GM23338 (cell line): ENCODE measurements at regions not wholly inside any gene's neighbourhood (a gene's known extent, or its start where the extent isn't known, plus 50 kb on each side); places are given as distances from the start of the nearest gene placed in this dataset.
"Not testable (repeated sequence)": the region's sequence is repeated elsewhere in the genome, so short reads cannot be mapped to it uniquely, and the experiment has no call there.

Experiments used
- CREB1 ChIP-seq: fragments of 250-450 bp; sonication (Bioruptor Pico); IDR thresholded peaks from 2 replicates; pipeline ENCODE4 v1.5.0; 2020; ENCODE audit warnings: low read depth, mild to moderate bottlenecking, moderate library complexity
- EZH2 ChIP-seq: fragments of 200-600 bp; sonication (generic); IDR thresholded peaks from one replicate; pipeline ENCODE4 v1.8.0; 2017; ENCODE audit warnings: antibody characterized with exemption, mild to moderate bottlenecking, low read depth; ENCODE audit not compliant: unreplicated experiment
- EZH2phosphoT487 ChIP-seq: fragments of 200-600 bp; sonication (generic); IDR thresholded peaks from one replicate; pipeline ENCODE4 v1.8.1; 2018; ENCODE audit warnings: antibody characterized with exemption; ENCODE audit not compliant: unreplicated experiment
- JUNB ChIP-seq: IDR thresholded peaks from one replicate; pipeline ENCODE4 v1.6.1; 2016; ENCODE audit warnings: antibody characterized with exemption; ENCODE audit not compliant: unreplicated experiment
- NANOG ChIP-seq: IDR thresholded peaks from 2 replicates; pipeline ENCODE4 v1.6.1; 2016; ENCODE audit warnings: antibody characterized with exemption, borderline replicate concordance
- POLR2AphosphoS5 ChIP-seq: IDR thresholded peaks from 2 replicates; pipeline ENCODE4 v1.6.1; 2016; ENCODE audit warnings: antibody characterized with exemption, low read depth
- ZNF114 ChIP-seq: fragments of 250-450 bp; sonication (Bioruptor Pico); IDR thresholded peaks from 2 replicates; pipeline ENCODE4 v1.5.0; 2020; ENCODE audit warnings: mild to moderate bottlenecking, moderate library complexity
- TF ChIP-seq, protein P1 (sequence below), 2 experiments: fragments of 200-600 bp in 1 of 2; sonication (generic) in 1 of 2; conservative IDR thresholded peaks; 2 replicates each; pipeline versions ENCODE4 v1.5.1 to v1.6.1; 2016 to 2017; ENCODE audit warnings: antibody characterized with exemption in 2 of 2, low read depth in 2 of 2, mild to moderate bottlenecking in 2 of 2, moderate library complexity in 1 of 2
- TF ChIP-seq, protein P2 (sequence below): IDR thresholded peaks from one replicate; pipeline ENCODE4 v1.6.1; 2018; ENCODE audit warnings: antibody characterized with exemption; ENCODE audit not compliant: unreplicated experiment
- TF ChIP-seq, protein P3 (sequence below): fragments of 250-450 bp; sonication (Bioruptor Pico); IDR thresholded peaks from 2 replicates; pipeline ENCODE4 v1.5.0; 2020; ENCODE audit warnings: mild to moderate bottlenecking, moderate library complexity
- TF ChIP-seq, protein P4 (sequence below): IDR thresholded peaks from 2 replicates; pipeline ENCODE4 v1.6.1; 2016; ENCODE audit warnings: antibody characterized with exemption

DNA sequence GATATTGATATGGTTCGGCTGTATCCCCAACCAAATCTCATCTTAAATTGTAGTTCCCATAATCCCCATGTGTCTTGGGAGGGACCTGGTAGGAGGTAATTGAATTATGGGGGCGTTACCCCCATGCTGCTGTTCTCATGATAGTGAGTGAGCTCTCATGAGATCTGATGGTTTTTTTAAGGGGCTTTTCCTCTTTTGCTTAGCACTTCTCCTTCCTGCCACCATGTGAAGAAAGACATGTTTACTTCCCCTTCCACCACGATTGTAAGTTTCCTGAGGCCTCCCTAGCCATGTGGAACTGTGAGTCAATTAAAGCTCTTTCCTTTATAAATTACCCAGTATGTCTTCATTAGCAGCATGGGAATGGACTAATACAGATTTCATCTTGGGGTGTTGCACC lies 358.6 kb downstream of the TXNL1 start:
- TF ChIP-seq, protein P1, sequence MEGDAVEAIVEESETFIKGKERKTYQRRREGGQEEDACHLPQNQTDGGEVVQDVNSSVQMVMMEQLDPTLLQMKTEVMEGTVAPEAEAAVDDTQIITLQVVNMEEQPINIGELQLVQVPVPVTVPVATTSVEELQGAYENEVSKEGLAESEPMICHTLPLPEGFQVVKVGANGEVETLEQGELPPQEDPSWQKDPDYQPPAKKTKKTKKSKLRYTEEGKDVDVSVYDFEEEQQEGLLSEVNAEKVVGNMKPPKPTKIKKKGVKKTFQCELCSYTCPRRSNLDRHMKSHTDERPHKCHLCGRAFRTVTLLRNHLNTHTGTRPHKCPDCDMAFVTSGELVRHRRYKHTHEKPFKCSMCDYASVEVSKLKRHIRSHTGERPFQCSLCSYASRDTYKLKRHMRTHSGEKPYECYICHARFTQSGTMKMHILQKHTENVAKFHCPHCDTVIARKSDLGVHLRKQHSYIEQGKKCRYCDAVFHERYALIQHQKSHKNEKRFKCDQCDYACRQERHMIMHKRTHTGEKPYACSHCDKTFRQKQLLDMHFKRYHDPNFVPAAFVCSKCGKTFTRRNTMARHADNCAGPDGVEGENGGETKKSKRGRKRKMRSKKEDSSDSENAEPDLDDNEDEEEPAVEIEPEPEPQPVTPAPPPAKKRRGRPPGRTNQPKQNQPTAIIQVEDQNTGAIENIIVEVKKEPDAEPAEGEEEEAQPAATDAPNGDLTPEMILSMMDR (conservative IDR thresholded peaks at IDR 0.05; ENCODE audit: low read depth in 2 of 2) = not testable (repeated sequence)
- not testable (repeated sequence) for TF ChIP-seq NANOG; EZH2; POLR2AphosphoS5; CREB1; JUNB; EZH2phosphoT487; ZNF114 (CRISPR knock-in tag)
- TF ChIP-seq, protein P2, sequence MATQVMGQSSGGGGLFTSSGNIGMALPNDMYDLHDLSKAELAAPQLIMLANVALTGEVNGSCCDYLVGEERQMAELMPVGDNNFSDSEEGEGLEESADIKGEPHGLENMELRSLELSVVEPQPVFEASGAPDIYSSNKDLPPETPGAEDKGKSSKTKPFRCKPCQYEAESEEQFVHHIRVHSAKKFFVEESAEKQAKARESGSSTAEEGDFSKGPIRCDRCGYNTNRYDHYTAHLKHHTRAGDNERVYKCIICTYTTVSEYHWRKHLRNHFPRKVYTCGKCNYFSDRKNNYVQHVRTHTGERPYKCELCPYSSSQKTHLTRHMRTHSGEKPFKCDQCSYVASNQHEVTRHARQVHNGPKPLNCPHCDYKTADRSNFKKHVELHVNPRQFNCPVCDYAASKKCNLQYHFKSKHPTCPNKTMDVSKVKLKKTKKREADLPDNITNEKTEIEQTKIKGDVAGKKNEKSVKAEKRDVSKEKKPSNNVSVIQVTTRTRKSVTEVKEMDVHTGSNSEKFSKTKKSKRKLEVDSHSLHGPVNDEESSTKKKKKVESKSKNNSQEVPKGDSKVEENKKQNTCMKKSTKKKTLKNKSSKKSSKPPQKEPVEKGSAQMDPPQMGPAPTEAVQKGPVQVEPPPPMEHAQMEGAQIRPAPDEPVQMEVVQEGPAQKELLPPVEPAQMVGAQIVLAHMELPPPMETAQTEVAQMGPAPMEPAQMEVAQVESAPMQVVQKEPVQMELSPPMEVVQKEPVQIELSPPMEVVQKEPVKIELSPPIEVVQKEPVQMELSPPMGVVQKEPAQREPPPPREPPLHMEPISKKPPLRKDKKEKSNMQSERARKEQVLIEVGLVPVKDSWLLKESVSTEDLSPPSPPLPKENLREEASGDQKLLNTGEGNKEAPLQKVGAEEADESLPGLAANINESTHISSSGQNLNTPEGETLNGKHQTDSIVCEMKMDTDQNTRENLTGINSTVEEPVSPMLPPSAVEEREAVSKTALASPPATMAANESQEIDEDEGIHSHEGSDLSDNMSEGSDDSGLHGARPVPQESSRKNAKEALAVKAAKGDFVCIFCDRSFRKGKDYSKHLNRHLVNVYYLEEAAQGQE = not testable (repeated sequence)
- TF ChIP-seq, protein P3, sequence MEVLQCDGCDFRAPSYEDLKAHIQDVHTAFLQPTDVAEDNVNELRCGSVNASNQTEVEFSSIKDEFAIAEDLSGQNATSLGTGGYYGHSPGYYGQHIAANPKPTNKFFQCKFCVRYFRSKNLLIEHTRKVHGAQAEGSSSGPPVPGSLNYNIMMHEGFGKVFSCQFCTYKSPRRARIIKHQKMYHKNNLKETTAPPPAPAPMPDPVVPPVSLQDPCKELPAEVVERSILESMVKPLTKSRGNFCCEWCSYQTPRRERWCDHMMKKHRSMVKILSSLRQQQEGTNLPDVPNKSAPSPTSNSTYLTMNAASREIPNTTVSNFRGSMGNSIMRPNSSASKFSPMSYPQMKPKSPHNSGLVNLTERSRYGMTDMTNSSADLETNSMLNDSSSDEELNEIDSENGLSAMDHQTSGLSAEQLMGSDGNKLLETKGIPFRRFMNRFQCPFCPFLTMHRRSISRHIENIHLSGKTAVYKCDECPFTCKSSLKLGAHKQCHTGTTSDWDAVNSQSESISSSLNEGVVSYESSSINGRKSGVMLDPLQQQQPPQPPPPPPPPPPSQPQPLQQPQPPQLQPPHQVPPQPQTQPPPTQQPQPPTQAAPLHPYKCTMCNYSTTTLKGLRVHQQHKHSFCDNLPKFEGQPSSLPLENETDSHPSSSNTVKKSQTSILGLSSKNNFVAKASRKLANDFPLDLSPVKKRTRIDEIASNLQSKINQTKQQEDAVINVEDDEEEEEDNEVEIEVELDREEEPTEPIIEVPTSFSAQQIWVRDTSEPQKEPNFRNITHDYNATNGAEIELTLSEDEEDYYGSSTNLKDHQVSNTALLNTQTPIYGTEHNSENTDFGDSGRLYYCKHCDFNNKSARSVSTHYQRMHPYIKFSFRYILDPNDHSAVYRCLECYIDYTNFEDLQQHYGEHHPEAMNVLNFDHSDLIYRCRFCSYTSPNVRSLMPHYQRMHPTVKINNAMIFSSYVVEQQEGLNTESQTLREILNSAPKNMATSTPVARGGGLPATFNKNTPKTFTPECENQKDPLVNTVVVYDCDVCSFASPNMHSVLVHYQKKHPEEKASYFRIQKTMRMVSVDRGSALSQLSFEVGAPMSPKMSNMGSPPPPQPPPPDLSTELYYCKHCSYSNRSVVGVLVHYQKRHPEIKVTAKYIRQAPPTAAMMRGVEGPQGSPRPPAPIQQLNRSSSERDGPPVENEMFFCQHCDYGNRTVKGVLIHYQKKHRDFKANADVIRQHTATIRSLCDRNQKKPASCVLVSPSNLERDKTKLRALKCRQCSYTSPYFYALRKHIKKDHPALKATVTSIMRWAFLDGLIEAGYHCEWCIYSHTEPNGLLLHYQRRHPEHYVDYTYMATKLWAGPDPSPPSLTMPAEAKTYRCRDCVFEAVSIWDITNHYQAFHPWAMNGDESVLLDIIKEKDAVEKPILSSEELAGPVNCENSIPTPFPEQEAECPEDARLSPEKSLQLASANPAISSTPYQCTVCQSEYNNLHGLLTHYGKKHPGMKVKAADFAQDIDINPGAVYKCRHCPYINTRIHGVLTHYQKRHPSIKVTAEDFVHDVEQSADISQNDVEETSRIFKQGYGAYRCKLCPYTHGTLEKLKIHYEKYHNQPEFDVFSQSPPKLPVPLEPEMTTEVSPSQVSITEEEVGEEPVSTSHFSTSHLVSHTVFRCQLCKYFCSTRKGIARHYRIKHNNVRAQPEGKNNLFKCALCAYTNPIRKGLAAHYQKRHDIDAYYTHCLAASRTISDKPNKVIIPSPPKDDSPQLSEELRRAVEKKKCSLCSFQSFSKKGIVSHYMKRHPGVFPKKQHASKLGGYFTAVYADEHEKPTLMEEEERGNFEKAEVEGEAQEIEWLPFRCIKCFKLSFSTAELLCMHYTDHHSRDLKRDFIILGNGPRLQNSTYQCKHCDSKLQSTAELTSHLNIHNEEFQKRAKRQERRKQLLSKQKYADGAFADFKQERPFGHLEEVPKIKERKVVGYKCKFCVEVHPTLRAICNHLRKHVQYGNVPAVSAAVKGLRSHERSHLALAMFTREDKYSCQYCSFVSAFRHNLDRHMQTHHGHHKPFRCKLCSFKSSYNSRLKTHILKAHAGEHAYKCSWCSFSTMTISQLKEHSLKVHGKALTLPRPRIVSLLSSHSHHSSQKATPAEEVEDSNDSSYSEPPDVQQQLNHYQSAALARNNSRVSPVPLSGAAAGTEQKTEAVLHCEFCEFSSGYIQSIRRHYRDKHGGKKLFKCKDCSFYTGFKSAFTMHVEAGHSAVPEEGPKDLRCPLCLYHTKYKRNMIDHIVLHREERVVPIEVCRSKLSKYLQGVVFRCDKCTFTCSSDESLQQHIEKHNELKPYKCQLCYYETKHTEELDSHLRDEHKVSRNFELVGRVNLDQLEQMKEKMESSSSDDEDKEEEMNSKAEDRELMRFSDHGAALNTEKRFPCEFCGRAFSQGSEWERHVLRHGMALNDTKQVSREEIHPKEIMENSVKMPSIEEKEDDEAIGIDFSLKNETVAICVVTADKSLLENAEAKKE = not testable (repeated sequence)
- TF ChIP-seq, protein P4, sequence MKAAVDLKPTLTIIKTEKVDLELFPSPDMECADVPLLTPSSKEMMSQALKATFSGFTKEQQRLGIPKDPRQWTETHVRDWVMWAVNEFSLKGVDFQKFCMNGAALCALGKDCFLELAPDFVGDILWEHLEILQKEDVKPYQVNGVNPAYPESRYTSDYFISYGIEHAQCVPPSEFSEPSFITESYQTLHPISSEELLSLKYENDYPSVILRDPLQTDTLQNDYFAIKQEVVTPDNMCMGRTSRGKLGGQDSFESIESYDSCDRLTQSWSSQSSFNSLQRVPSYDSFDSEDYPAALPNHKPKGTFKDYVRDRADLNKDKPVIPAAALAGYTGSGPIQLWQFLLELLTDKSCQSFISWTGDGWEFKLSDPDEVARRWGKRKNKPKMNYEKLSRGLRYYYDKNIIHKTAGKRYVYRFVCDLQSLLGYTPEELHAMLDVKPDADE = not testable (repeated sequence)
